NCI-H2029 treated with DMSO at 0.1 percent for 48 hours (cell line): ENCODE measurements at regions not wholly inside any gene's neighbourhood (a gene's known extent, or its start where the extent isn't known, plus 50 kb on each side); places are given as distances from the start of the nearest gene placed in this dataset.

ENCODE experiments used
- DNase-seq: peaks from one replicate; lab custom pipeline; 2025; lab: John Stamatoyannopoulos, UW

GRCh38 chr15:39184701-39185390 lies 396.0 kb upstream of the THBS1 start:
- no peak for DNase-seq

GRCh38 chr15:39188314-39188713 lies 392.6 kb upstream of the THBS1 start:
- DNase-seq, result no peak

GRCh38 chr15:39188930-39189329 lies 391.9 kb upstream of the THBS1 start:
- DNase-seq, result no peak

- no peak for DNase-seq
Observed at GRCh38 chr15:39191871-39192291, 389.0 kb upstream of the THBS1 start.

GRCh38 chr15:39192351-39192750 lies 388.5 kb upstream of the THBS1 start:
- no peak for DNase-seq

GRCh38 chr15:39192979-39193560 lies 387.8 kb upstream of the THBS1 start:
- no peak for DNase-seq

GRCh38 chr15:39193611-39194010 lies 387.3 kb upstream of the THBS1 start:
- no peak for DNase-seq

- DNase-seq, result no peak
Observed at GRCh38 chr15:39194106-39194830, 386.6 kb upstream of the THBS1 start.

- DNase-seq, result no peak
Observed at GRCh38 chr15:39195961-39196486, 384.9 kb upstream of the THBS1 start.

GRCh38 chr15:39198044-39199000 lies 382.6 kb upstream of the THBS1 start:
- DNase-seq, result no peak

- no peak for DNase-seq
Observed at GRCh38 chr15:39199076-39199475, 381.8 kb upstream of the THBS1 start.

- no peak for DNase-seq
Observed at GRCh38 chr15:39200586-39200985, 380.3 kb upstream of the THBS1 start.

- DNase-seq, result no peak
Observed at GRCh38 chr15:39202641-39203040, 378.2 kb upstream of the THBS1 start.

- no peak for DNase-seq
Observed at GRCh38 chr15:39204031-39204430, 376.8 kb upstream of the THBS1 start.

- DNase-seq, result no peak
Observed at GRCh38 chr15:39205081-39205480, 375.8 kb upstream of the THBS1 start.

GRCh38 chr15:39205506-39206371 lies 375.1 kb upstream of the THBS1 start:
- DNase-seq, result no peak

GRCh38 chr15:39207532-39208115 lies 373.3 kb upstream of the THBS1 start:
- no peak for DNase-seq

- DNase-seq, result no peak
Observed at GRCh38 chr15:39208187-39208586, 372.7 kb upstream of the THBS1 start.

GRCh38 chr15:39209548-39210211 lies 371.2 kb upstream of the THBS1 start:
- DNase-seq, result no peak
